ENCODE measurements at regions not wholly inside any gene's neighbourhood (a gene's known extent, or its start where the extent isn't known, plus 50 kb on each side); places are given as distances from the start of the nearest gene placed in this dataset.

- no peak for DNase-seq (ENCODE audit: low spot score)
Measured at GRCh38 chr4:125951261-125951887, 636.6 kb downstream of the FAT4 start.

GRCh38 chr4:125952631-125953030 is 637.9 kb downstream of the FAT4 start:
- DNase-seq (ENCODE audit: low spot score) = no peak

GRCh38 chr4:125956276-125956675 is 641.5 kb downstream of the FAT4 start:
- no peak for DNase-seq (ENCODE audit: low spot score)

DNA sequence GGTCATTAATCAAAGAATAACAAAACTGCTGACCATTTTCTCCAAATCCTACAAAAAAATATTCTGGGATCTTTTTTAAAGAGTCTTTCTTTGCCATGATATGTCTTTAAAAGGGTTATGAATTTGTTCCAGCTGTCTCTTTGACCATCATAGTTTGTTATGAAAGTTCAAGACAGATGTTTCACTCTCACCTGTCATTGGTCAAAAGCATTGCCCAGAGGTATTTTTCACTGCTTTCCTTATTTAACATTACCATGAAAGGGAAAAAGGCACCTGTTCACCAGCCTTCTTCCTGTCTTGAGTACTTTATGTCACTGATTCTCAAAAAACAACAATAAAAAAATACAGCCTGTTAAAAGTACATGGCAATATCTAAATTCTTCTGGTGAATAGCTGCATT is 643.8 kb downstream of the FAT4 start:
- DNase-seq (ENCODE audit: low spot score) = no peak

- no peak for DNase-seq (ENCODE audit: low spot score)
Measured at GRCh38 chr4:125961626-125962025, 646.9 kb downstream of the FAT4 start.

DNA sequence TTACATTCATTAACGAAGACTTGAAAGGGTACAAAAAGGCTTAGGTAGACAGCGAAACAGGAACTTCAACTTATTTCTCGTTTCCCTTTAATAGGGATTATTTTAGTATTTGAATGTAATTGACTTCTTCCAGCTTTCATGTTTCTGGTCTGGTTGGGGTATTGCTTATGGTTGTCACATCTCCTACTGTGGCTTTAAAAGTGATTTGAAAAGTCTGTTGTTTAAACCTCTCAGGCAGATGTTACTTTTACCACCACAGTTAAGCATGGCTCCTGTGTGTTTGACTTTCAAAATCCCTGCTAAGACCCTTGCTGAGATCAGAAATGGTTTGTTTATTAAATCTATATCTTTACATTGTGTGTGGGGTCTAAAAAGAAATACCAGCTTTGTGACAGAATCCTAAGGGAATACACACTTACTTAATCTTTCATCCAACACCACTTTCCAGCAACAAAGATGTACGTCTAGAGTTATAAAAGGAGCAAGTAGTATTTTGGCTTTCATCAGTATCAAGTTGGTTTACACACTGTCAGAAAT is 661.2 kb downstream of the FAT4 start:
- no peak for DNase-seq (ENCODE audit: low spot score)

DNA sequence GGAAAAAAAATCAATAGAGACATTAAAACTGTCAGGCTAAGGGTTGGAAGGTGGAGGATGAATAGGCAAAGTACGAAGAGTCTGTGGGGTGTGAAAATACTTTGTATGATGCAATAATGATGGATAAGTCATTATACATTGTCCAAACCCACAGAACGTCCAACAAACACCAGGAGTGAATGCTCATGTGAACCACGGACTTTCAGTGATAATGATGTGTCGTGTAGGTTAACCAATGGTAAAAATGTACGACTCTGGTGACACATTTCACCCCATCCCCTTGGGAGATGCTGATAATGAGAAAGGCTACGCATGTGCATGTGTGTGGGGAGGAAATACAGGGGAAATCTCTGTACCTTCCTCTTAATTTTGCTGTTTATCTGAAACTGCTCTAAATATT is 665.2 kb downstream of the FAT4 start:
- no peak for DNase-seq (ENCODE audit: low spot score)

DNA sequence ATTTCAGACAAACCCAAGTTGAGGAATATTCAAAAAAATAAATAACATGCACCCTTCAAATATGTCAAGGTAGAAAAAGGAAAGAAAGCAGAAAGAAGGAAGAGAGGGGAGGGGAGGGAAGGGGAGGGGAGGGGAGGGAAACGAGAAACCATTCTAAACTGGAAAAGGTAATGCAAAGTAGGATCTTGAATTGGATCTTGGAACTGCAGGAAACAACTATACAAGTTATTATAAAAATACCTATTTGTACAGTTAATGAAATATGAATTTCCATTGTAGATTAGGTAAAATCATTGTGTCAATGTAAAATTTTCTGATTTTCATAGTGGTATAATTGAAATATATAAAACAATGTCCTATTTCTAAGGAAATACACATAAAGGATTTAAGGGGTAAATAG is 668.4 kb downstream of the FAT4 start:
- no peak for DNase-seq (ENCODE audit: low spot score)

DNA sequence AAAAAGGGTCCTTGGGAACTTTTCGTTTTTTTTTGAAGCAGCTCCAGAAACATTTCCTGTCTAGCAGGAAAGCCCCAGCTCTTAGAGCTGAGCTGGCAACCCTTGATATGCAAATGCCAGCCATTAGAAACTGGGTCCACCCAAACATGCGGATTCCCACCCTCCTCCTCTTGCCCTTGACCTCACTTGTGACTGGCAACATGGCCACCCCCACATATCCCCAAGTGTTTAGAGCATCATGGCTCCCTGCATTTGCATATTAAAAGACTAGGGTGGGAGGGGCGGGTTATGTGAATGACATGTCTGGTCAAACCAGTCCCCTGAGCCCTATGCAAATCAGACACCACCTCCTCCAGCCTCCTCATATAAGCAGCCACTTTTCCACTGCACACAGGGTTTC is 671.1 kb downstream of the FAT4 start:
- DNase-seq (ENCODE audit: low spot score) = no peak

DNA sequence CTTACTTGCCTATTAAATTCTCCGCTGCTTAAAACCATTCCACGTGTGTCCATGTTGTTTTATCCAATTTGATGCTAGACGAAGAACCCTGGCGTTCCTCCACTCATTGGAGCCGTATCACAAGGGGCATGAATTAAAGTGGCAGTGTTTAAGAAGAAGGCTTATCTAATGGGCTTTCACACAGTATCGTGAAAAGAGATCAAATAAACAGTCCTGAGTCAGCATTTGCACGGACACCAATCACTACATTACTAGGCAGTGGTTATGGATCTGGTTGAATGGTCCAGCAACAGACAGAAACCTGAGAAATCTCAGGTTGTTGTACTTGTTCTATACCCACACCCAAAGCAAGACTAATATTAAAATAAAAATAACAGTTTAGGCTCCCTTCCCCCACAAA is 671.6 kb downstream of the FAT4 start:
- DNase-seq (ENCODE audit: low spot score) = no peak

GRCh38 chr4:125988464-125988863 is 673.7 kb downstream of the FAT4 start:
- DNase-seq (ENCODE audit: low spot score) = no peak

GRCh38 chr4:125991398-125991797 is 676.6 kb downstream of the FAT4 start:
- no peak for DNase-seq (ENCODE audit: low spot score)

DNA sequence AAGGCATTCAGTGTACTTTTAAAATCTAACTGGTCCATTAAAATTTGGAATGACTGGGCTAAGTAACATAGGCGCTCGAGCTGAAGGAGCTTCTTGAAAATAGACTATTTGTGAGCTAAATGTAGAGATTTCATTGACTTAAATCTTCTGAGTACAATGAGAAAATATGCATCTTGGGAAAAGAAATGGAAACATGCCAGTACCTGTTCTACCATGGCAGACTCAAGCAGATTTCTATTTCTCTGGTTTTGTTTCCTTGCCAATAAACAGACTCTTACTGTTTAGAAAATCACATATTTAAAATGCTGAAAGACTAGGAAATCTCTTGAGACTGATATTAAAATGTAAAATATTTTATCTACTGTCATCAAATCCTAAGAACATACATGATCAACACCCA is 678.1 kb downstream of the FAT4 start:
- no peak for DNase-seq (ENCODE audit: low spot score)

DNA sequence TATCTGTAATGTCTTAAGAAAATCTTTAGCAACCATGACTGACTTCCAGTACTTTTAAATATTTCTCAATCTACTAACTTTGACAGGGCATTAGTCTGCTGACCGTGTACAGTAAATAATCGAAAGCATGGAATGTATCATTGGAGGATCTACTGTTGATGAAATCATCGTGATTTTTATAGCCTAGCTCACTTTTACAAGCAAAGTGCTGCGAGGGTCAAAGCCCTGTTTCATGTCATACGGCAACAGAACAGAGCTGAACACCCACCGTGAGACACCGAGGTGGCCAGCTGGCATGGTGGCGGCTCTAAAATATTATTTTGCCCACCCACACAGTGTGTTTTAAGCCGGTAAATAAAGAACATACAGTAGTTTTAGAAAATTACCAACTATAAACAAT is 679.3 kb downstream of the FAT4 start:
- DNase-seq (ENCODE audit: low spot score) = no peak

- no peak for DNase-seq (ENCODE audit: low spot score)
Measured at GRCh38 chr4:125994430-125994829, 679.7 kb downstream of the FAT4 start.

DNA sequence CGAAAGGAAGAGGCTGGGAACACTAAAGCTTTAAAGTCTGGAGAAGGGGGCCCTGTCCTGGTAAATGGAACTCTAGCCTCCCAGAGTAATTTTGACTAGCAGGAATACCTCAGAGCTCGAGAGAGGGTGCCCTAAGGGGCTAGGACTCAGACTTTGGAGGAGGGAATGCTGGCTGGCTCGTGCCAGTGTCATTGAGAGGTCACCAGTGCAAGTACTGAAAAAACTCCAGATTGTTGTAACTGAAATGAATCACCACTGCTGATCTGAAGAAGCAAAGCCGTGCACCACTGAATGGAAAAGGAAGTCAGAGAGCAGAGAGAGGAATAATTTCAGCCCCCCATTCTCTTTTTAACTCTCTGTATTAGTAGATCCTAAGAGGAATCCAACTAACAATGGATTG is 690.2 kb downstream of the FAT4 start:
- DNase-seq (ENCODE audit: low spot score) = no peak

DNA sequence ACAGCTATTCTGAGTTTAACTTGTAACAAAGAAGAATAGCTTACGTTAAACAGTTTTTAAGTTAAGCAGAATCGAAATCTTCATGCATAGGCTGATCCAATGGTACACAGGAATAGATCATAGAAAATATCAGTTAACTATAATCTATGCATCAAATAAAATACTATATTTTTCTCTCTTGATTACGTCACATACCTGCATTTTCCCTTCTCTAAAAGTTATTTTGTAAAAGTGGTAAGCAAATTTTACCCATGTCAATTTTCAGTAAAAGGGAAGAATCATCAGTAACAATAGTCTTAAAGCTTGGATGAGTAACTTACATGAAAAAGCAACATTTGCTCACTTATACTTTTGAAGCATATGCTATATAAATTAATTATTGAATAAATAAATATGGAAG is 692.4 kb downstream of the FAT4 start:
- DNase-seq (ENCODE audit: low spot score) = no peak

DNA sequence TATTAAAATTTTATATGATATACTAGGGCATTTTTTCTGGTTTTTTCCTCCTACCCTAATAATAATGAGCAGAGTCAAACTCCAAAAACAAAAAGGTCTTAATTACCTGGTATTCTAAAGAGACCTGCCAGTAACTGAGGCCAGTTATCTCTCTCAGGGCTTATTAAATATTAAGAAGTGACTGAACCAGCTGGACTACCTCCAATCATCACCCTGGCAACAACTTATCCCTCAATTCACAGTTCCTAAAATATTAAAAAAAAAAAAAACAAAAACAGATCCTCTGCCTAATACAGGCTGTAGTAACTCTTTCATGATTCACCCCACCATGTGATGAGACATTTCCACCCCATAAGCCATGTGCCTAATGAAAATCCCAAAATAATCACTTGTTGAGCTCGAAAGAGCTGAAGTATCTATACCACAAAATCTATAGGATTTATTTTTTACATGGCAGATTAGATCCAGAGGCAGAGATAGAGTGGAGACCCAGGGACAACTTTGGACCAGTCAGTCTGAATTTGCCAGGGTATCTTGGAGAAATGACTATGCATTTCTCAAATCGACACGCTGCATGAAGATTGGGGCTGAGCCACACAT is 698.0 kb downstream of the FAT4 start:
- DNase-seq (ENCODE audit: low spot score) = no peak

GRCh38 chr4:126018274-126018673 is 703.5 kb downstream of the FAT4 start:
- no peak for DNase-seq (ENCODE audit: low spot score)

DNA sequence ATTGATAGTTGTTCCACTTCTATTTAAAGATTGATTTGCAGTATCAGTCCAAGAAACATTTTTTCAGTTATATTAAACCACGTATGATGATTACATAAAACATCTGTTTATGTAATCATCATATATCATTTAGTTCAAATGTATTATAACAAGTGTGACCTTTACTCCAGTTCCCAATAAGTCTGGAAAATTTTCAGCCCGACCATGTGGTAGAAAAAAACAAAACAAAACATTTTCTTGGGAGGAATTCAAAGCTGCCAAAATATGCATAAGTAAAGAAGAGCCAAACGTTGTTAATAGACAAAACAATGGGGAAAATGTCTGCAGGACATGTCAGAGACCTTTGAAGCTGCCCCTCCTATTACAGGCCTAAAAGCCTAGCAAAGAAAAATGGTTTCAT is 709.1 kb downstream of the FAT4 start:
- no peak for DNase-seq (ENCODE audit: low spot score)

DNA sequence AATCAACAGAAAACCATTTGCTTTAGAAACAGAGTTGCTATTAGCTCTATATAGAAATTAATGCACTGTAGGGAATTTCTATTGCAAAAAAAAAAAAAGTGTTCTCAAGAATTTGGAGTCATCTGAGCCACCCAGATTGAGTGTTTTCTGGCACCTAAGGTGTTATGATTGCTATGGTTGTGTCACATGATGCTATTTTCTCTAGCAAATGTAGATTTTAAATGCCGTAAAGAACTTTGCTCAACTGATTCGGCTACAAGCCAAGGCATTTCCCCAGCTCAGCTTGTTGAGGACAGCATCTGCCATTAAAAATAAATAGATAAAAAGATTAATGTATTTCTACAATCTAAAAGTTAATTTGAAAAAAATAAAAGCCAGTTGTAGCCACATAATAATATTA is 712.8 kb downstream of the FAT4 start:
- no peak for DNase-seq (ENCODE audit: low spot score)

GRCh38 chr4:126028876-126029275 is 714.1 kb downstream of the FAT4 start:
- no peak for DNase-seq (ENCODE audit: low spot score)

GRCh38 chr4:126037231-126037630 is 722.5 kb downstream of the FAT4 start:
- DNase-seq (ENCODE audit: low spot score) = no peak

DNA sequence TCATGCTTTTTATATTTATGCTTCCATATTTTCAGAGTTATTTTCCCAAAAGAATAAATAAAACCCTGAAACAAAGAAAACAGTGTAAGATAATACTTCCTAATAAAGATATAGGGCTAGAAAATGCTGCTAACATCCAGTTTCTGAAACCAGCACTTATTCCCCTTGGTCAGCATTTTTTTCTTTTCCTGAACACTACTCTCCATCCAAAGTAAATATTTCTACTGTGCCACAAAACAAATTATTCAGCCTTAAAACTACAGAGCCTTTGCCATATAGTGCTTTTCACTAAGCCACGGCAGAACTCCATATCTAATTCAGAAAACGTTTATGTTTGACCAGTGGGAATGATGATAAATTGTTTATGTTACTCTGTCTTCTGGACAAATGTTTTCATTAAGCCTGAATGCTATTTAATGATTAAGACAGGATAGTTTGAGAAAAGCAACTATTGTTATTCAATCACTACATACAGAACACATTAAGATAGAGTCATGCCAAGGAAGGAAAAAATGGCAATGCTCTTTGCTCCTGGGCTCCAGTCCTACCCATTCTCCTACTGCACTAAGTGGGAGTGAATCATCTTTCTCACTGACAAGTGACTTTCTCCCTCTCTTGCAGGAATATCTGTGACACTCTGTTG is 723.9 kb downstream of the FAT4 start:
- DNase-seq (ENCODE audit: low spot score) = no peak

All from left forelimb (tissue), 1 donor.